Activated CD4-positive, alpha-beta T cell treated with anti-CD3 and anti-CD28 coated beads for 1 hour (primary cell): ENCODE measurements at regions not wholly inside any gene's neighbourhood (a gene's known extent, or its start where the extent isn't known, plus 50 kb on each side); places are given as distances from the start of the nearest gene placed in this dataset.
"Not testable (repeated sequence)": the region's sequence is repeated elsewhere in the genome, so short reads cannot be mapped to it uniquely, and the experiment has no call there.

Experiments used
- DNase-seq: peaks from one replicate; pipeline ENCODE4 v3.0.0-alpha.2; 2020

DNA sequence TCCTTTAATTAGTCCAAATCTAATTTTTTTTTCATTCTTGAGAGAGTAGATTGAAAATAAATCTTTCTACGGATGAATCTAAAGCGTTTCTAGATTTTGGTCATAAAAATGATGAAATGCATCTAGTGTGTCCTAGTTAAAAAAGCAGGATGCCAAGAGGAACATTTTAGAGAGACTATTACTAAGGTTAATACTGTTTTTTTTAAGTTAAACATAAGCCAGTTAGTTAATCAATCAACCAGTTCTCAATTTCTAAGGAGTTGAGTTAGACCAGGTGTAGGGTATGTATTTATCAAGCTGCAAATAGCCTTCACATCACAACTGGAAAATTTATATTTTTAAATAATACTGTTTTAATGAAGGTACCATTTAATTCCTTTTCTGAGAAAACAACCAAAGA is 679.5 kb upstream of the IGFBP7 start:
- DNase-seq: no peak

GRCh38 chr4:57777876-57778275 is 667.7 kb upstream of the IGFBP7 start:
- DNase-seq: no peak

- no peak for DNase-seq
These were observed 664.5 kb upstream of the IGFBP7 start for GRCh38 chr4:57774681-57775080.

DNA sequence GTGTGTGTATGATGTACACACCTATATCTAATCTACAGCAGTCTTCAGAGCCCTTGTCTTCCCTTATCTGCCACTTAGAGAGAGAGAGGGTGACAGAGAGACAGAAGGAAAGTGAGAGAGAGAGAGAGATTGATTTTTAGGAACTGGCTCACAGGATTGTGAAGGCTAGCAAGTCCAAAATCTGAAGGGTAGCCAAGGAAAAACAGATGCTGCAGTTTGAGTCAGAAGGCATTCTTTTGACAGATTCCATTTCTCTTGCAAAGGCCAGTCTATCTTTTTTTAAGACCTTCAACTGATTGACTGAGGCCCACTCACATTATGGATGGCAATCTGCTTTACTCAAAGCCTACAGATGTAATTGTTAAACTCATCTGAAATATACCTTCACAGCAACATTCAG is 664.0 kb upstream of the IGFBP7 start:
- no peak for DNase-seq

- no peak for DNase-seq
These were observed 656.2 kb upstream of the IGFBP7 start for GRCh38 chr4:57766341-57766740.

- DNase-seq: no peak
These were observed 654.7 kb upstream of the IGFBP7 start for GRCh38 chr4:57764856-57765255.

GRCh38 chr4:57763070-57763469 is 652.9 kb upstream of the IGFBP7 start:
- no peak for DNase-seq

DNA sequence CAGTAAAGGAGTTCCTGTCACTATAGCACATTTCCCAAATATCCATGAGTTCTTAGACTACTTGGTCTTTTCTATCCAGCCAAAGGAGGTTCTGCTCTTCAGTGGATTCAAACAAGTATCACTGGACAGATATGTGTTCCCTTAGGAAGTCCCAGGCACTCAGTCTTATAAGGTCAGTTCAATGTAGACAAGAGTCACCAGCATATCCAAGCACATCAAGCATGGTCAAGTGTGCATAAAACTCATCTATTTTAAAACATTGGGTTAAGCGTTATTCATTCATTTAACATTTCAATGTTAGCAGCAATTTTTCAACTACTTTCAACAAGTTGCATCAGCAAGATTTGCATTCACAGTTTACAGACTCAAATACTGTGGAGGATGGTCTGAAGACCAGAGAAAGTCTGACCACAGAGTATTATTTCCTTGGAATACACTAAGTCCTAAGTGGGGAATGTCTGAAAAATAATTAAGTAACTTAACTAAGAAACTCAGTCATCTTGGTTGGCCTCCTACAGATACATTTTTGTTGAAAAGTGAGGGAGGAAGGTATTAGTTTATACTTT is 630.5 kb upstream of the IGFBP7 start:
- DNase-seq: no peak

- DNase-seq: no peak
These were observed 626.6 kb upstream of the IGFBP7 start for GRCh38 chr4:57736781-57737180.

- no peak for DNase-seq
These were observed 624.0 kb upstream of the IGFBP7 start for GRCh38 chr4:57734104-57734670.

GRCh38 chr4:57729775-57730570 is 619.8 kb upstream of the IGFBP7 start:
- DNase-seq: not testable (repeated sequence)

DNA sequence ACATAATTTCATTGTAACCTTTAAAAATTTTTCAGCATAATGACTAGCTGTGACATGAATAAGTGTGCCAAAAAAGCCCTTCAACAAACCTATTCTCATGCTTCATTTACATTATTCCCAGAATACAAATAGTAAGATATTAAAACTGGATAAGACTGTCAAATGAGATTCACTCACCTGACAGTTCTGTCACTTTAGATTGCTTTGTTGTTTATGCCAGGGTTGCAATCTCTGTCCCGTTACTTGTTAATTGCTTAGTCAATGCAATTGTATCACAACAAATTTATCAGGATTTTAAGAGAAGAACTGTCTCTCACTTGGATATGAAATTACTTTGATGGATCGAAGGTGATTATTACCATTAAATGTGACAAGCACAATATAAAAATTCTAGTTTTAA is 616.0 kb upstream of the IGFBP7 start:
- DNase-seq: no peak

- no peak for DNase-seq
These were observed 609.3 kb upstream of the IGFBP7 start for GRCh38 chr4:57719456-57719855.

DNA sequence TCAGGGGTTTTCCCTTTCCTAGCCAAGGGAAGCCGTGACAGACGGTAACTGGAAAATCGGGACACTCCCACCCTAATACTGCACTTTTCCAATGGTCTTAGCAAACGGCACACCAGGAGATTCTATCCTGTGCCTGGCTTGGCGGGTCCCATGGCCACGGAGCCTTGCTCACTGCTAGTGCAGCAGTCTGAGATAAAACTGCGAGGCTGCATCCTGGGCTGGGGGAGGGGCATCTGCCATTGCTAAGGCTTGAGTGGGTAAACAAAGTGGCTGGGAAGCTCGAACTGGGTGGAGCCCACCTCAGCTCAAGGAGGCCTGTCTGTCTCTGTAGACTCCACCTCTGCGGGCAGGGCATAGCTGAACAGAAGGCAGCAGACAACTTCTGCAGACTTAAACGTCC is 604.1 kb upstream of the IGFBP7 start:
- not testable (repeated sequence) for DNase-seq

DNA sequence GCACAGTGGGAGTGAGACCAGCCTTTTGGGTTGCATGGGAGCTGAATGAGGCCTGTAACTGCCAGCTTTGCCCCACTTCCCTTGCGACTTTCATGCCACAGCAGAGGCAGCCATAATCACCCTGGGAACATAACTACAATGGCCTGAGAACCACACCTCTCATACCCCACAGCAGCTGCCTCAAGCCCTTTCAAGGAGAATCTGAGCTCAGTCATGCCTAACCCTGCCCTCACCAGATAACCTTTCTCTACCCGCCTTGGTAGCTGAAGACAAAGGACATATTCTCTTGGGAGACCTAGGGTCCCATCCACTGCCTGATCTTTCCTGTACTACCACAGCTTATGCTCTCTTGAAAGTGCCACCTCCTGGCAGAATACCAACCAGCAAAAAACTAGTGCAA is 599.9 kb upstream of the IGFBP7 start:
- no peak for DNase-seq

GRCh38 chr4:57691370-57691769 is 581.2 kb upstream of the IGFBP7 start:
- no peak for DNase-seq

- no peak for DNase-seq
These were observed 579.6 kb upstream of the IGFBP7 start for GRCh38 chr4:57689693-57690205.

GRCh38 chr4:57682275-57682674 is 572.1 kb upstream of the IGFBP7 start:
- no peak for DNase-seq

- no peak for DNase-seq
These were observed 569.8 kb upstream of the IGFBP7 start for GRCh38 chr4:57679969-57680368.

DNA sequence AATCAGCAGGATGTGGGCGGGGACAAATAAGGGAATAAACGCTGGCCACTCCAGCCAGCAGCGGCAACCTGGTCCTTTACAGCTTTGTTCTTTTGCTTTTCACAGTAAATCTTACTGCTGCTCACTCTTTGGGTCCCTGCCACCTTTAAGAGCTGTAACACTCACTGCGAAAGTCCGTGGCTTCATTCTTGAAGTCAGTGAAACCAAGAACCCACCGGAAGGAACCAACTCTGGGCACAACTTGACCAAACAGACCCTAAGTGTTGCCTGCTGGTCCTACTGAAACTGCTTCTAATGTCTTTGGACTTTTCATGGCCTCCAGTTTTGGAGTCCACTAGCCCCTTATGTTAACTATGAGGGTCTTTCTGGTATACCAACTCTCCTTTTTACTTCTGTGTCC is 566.2 kb upstream of the IGFBP7 start:
- no peak for DNase-seq

DNA sequence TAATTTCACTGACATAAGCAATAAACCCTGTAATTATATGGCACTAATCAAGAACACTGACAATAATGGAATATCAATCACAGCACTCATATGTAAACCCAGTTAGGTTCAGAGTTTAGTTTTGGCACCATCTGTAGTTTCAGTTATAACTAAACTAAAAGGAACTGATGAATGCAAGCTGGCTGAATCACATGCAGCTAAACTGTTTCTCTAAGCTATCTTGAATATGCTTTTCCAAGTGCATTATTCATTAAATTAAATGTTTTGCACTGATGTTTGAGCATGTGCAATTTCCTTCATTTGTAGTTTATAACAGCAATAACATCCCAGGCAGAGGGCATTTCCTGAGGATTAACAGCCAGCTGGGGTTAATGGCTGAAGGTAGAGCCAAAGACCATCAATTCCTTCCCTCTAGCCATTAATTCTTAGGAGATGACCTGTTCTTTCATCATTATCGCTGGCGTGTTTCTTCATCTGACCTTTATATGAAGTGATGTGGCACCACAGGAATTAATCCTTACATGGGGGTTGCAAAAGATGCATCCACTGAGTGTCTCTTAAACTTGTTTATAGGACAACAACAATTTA is 562.8 kb upstream of the IGFBP7 start:
- DNase-seq: no peak

- no peak for DNase-seq
These were observed 558.4 kb upstream of the IGFBP7 start for GRCh38 chr4:57668621-57669020.

- no peak for DNase-seq
These were observed 555.6 kb upstream of the IGFBP7 start for GRCh38 chr4:57665806-57666205.

DNA sequence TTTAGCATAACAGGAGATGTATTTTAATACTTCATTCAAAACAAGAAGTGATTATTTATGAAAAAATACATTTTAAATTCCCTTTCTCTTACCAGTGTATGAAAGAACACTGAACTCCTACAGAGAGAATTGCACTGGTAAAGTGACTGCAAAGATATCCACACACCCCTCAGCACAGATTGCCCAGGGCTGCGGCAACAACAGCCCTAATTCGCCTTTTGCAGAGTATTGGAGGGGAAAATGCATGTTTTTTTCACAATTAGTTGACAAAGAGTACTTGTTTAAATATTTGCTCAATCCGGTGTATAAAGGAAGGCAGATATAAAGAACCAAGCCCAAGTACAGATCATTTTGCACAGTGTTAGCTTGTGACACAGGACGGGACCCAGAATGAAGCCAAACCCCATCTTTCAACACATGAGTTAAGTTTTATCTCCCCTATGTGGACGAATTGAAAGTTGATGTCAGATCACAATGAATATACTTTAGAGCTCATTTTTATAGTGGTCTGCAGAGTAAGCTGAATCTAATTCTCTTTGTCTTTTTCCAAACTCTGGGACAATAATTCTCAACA is 551.4 kb upstream of the IGFBP7 start:
- DNase-seq: no peak
